ENCODE measurements at regions not wholly inside any gene's neighbourhood (a gene's known extent, or its start where the extent isn't known, plus 50 kb on each side); places are given as distances from the start of the nearest gene placed in this dataset.
"Not testable (repeated sequence)": the region's sequence is repeated elsewhere in the genome, so short reads cannot be mapped to it uniquely, and the experiment has no call there.

- no peak overlapping the region for H3K4me3 ChIP-seq (replicated peaks in 1 of 3; ENCODE audit: low read depth in 2 of 3, low read length in 3 of 3)
- intact Hi-C loops (cut with micrococcal nuclease): no loop called here
- peaks cover 0 to 12% (median 2%) of the 10 kb centered on the region in 7 donors for H3K9me3 Mint-ChIP-seq
- no peak overlapping the region for H3K4me2 ChIP-seq (replicated peaks; ENCODE audit: extremely low read depth, low read length, poor library complexity, severe bottlenecking)
- no peaks in the 10 kb centered on the region for H3K36me3 ChIP-seq (replicated peaks in 1 of 2; ENCODE audit: control insufficient read depth in 1 of 2, insufficient read depth in 2 of 2, low read length in 2 of 2)
- H3K36me3 Mint-ChIP-seq: no peaks in the 10 kb centered on the region
- H4K20me1 ChIP-seq (ENCODE audit: insufficient read depth, low read length): no peaks in the 10 kb centered on the region
- no peak for TF ChIP-seq CTCF (IDR thresholded peaks at IDR 0.05)
- no peaks in the 10 kb centered on the region for H3K27me3 ChIP-seq (ENCODE audit: control insufficient read depth in 2 of 2, insufficient read depth in 2 of 2, low read length in 2 of 2)
- no peak overlapping the region for H3K27ac ChIP-seq (ENCODE audit: low read depth in 1 of 2, low read length in 2 of 2)
- H3K4me1 ChIP-seq (ENCODE audit: control insufficient read depth in 1 of 2, insufficient read depth in 2 of 2, low read length in 2 of 2): no peaks in the 10 kb centered on the region
- peaks cover 0 to 6% of the 10 kb centered on the region in 2 donors for H3K9me3 ChIP-seq (replicated peaks in 1 of 2; ENCODE audit: control insufficient read depth in 1 of 2, insufficient read depth in 1 of 2, low read length in 2 of 2)
- H3K4me1 Mint-ChIP-seq: no peaks in the 10 kb centered on the region
- WGBS (ENCODE audit: insufficient coverage): no CpG with 5 or more reads among the region's 1 CpG
- H3K27me3 Mint-ChIP-seq (ENCODE audit: low read depth in 3 of 3): no peaks in the 10 kb centered on the region
- no peak overlapping the region for H3K27ac Mint-ChIP-seq
- DNase-seq: no peak
- peak overlapping the region in 1 of 2 donors; percentile 18 for H3K4me3 Mint-ChIP-seq
- no peak overlapping the region for H2AFZ ChIP-seq (ENCODE audit: insufficient read depth, low read depth, low read length, poor library complexity, severe bottlenecking)
- no peaks in the 10 kb centered on the region for H3K79me2 ChIP-seq (ENCODE audit: insufficient read depth, low read length)
- no peak overlapping the region for H3K9ac ChIP-seq (ENCODE audit: insufficient read depth, low read length, poor library complexity, severe bottlenecking)
These were observed 311.7 kb downstream of the NSUN3 start for GRCh38 chr3:94374439-94375161.

- no CpG with 5 or more reads among the region's 3 CpGs for WGBS (ENCODE audit: insufficient coverage)
These were observed 314.3 kb downstream of the NSUN3 start for GRCh38 chr3:94377123-94377696.

GRCh38 chr3:94377863-94378262 is 315.0 kb downstream of the NSUN3 start:
- H3K4me2 ChIP-seq (replicated peaks; ENCODE audit: extremely low read depth, low read length, poor library complexity, severe bottlenecking); H3K27me3 Mint-ChIP-seq (ENCODE audit: low read depth in 3 of 3): not testable (repeated sequence)
- WGBS (ENCODE audit: insufficient coverage): no CpG with 5 or more reads among the region's 3 CpGs

More at GRCh38 chr3:94377123-94377696, 314.3 kb downstream of the NSUN3 start:
- H3K27ac Mint-ChIP-seq; H3K4me3 ChIP-seq (replicated peaks in 1 of 3; ENCODE audit: low read depth in 2 of 3, low read length in 3 of 3); H3K4me2 ChIP-seq (replicated peaks; ENCODE audit: extremely low read depth, low read length, poor library complexity, severe bottlenecking); H3K27ac ChIP-seq (ENCODE audit: low read depth in 1 of 2, low read length in 2 of 2); H3K36me3 ChIP-seq (replicated peaks in 1 of 2; ENCODE audit: control insufficient read depth in 1 of 2, insufficient read depth in 2 of 2, low read length in 2 of 2); H2AFZ ChIP-seq (ENCODE audit: insufficient read depth, low read depth, low read length, poor library complexity, severe bottlenecking); H3K9ac ChIP-seq (ENCODE audit: insufficient read depth, low read length, poor library complexity, severe bottlenecking); H3K9me3 ChIP-seq (replicated peaks in 1 of 2; ENCODE audit: control insufficient read depth in 1 of 2, insufficient read depth in 1 of 2, low read length in 2 of 2); H3K27me3 ChIP-seq (ENCODE audit: control insufficient read depth in 2 of 2, insufficient read depth in 2 of 2, low read length in 2 of 2); H3K4me3 Mint-ChIP-seq; H3K36me3 Mint-ChIP-seq; intact Hi-C loops (cut with micrococcal nuclease); H3K79me2 ChIP-seq (ENCODE audit: insufficient read depth, low read length); H3K4me1 ChIP-seq (ENCODE audit: control insufficient read depth in 1 of 2, insufficient read depth in 2 of 2, low read length in 2 of 2); H3K9me3 Mint-ChIP-seq; H3K27me3 Mint-ChIP-seq (ENCODE audit: low read depth in 3 of 3); DNase-seq; H3K4me1 Mint-ChIP-seq; H4K20me1 ChIP-seq (ENCODE audit: insufficient read depth, low read length): not testable (repeated sequence)

More at GRCh38 chr3:94377863-94378262, 315.0 kb downstream of the NSUN3 start:
- H3K4me1 ChIP-seq (ENCODE audit: control insufficient read depth in 1 of 2, insufficient read depth in 2 of 2, low read length in 2 of 2); H3K36me3 Mint-ChIP-seq; H2AFZ ChIP-seq (ENCODE audit: insufficient read depth, low read depth, low read length, poor library complexity, severe bottlenecking); H3K27ac Mint-ChIP-seq; H3K27ac ChIP-seq (ENCODE audit: low read depth in 1 of 2, low read length in 2 of 2); DNase-seq; H3K4me3 Mint-ChIP-seq; H3K9ac ChIP-seq (ENCODE audit: insufficient read depth, low read length, poor library complexity, severe bottlenecking); H3K36me3 ChIP-seq (replicated peaks in 1 of 2; ENCODE audit: control insufficient read depth in 1 of 2, insufficient read depth in 2 of 2, low read length in 2 of 2); H3K9me3 ChIP-seq (replicated peaks in 1 of 2; ENCODE audit: control insufficient read depth in 1 of 2, insufficient read depth in 1 of 2, low read length in 2 of 2); H3K4me3 ChIP-seq (replicated peaks in 1 of 3; ENCODE audit: low read depth in 2 of 3, low read length in 3 of 3); H4K20me1 ChIP-seq (ENCODE audit: insufficient read depth, low read length); H3K79me2 ChIP-seq (ENCODE audit: insufficient read depth, low read length); H3K4me1 Mint-ChIP-seq; H3K27me3 ChIP-seq (ENCODE audit: control insufficient read depth in 2 of 2, insufficient read depth in 2 of 2, low read length in 2 of 2); H3K9me3 Mint-ChIP-seq; intact Hi-C loops (cut with micrococcal nuclease): not testable (repeated sequence)

Data from CD14-positive monocyte (primary cell).